ENCODE measurements at regions not wholly inside any gene's neighbourhood (a gene's known extent, or its start where the extent isn't known, plus 50 kb on each side); places are given as distances from the start of the nearest gene placed in this dataset.
A peak's percentile ranks its signal among the peaks of the same experiment; 100 is the strongest.

DNA sequence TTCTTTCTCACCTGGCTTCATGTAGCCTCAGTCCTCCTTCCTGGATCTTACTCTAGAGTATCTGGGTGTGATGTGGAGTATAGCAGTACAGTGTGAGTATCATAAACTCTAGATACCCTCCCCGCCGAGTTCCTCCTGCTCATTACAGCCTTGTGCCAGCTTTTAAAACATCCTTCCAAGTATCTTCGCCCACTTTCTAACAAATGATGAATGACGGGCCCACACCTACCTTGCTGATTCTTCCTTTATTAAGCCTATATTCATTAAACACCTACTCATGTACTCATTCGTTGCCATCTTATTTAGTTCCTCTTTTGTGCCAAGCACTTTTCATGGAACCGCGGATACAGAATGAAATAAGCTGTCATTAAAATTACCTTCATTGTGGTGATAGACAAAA is 1585.3 kb upstream of the TENM3 start:
- DNase-seq (ENCODE audit: low spot score): no peak

DNA sequence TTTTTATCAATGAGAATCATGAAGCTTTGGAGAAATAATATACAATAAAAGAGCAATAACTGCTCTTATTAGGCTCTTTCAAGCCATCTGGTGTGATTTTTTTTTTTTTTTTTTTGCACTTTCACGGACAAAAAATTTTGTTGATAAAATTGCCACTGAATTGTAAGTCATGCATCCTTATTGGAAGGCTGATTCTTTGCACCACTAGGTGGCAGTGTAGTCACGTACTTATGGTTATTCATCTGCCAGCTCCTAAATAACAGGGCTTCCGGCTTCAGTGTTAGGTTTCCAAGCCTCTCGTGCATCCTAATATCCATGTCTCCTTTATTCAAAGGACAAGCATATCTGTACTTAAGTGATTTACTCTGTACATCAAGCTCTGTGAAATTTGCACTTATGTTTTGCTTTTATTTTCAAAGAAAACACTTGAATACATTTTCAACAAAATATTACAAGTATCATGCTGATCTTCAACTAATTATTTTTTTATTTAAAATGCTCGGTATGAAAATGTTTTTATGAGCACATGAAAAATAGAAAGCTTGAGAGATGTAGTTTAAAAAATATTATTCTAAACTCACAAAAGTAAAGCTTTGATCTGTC is 1578.3 kb upstream of the TENM3 start:
- DNase-seq (ENCODE audit: low spot score): peak; percentile 78

GRCh38 chr4:180665481-180665880 is 1577.7 kb upstream of the TENM3 start:
- DNase-seq (ENCODE audit: low spot score): no peak

DNA sequence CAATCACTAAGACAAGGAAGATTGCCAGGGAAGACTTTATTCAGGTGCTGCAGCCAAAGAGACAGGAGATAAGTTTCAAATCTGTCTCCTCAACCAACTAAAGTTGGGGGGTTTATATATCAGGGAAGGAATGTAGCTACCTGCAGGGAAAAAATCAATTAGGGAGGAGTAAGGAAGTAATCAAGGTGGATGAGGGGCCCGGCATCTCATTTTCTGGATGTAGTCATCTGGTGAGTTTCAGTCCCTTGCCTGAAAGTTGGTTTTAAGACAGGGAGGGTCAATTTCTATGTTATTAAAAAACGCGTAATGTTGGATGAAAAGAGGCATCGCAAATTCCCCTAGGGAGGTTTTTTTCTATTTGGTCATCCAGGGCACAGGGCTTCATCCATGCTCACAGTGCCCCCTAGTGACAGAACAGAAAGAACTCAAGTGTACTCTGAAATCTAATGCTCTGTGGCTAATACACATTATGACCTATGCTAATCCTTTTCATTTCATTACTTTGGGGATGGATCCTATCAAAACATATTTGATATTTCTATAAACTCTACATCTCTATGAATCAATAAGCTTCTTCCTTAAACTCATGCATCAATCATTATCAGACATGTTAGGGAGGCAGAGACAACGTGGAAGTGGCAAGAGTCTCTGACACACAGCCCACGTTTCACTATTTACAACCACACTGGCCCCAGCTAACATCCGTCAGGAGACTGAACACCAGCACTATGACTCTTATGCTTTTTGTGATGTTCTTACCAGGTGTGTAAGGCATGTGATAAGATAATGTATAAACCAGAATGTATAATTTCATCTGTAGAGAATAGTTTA is 1577.0 kb upstream of the TENM3 start:
- DNase-seq (ENCODE audit: low spot score): peak; percentile 59

- no peak for DNase-seq (ENCODE audit: low spot score)
These were observed 1574.5 kb upstream of the TENM3 start for GRCh38 chr4:180668732-180669131.

DNA sequence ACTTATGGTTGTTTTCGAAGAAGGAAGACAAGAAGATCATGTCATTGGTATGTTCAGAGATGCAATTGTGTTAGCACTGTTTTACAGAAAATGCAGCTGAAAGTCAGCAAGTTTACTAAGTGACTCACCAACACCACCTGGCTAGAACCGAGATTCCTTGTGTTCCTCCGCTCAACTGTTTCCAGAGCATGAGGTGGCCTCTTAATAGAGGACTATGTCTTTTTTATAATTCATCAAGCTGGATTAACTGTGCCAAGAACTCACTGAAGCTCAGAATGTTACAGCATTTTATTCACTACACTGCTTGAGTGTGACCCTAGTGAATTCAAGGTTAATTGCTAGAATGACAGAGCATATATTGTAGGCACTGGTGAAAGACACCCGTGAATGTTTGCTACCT is 1573.5 kb upstream of the TENM3 start:
- DNase-seq (ENCODE audit: low spot score): no peak

DNA sequence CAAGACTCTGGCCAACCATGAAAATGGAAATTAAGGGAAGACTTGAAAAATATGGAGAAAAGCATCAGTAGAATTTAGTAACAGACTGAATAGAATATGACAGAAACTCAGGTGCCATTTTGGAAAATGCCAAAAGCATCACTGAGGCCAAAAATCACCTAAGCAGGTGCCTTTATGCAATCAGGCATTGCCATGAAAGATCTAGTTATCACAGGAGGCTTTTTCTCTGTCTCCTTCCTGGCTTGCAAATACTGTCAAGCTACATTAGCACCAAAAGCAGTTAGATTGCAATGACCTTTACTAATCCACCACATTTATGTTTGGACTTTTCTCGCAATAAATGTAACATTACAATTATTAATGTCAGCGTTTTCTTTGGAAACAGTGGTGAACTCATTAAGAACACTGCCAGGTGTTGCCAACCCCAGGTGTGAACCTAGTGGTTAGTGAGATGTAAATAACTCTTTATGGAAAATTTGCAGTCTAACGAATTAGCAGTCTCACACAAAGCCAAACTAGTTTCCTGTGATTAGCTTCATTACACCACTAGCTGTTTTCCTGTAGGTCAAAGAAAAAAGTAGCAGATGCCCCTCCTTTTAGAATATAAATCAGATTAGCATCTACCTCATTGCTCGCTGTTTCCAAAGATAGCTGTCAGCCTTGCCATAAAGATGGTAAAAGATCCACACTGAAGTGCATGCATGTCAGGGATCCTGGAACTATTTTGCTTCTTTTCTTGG is 1568.4 kb upstream of the TENM3 start:
- no peak for DNase-seq (ENCODE audit: low spot score)

- no peak for DNase-seq (ENCODE audit: low spot score)
These were observed 1567.9 kb upstream of the TENM3 start for GRCh38 chr4:180675359-180675650.

DNA sequence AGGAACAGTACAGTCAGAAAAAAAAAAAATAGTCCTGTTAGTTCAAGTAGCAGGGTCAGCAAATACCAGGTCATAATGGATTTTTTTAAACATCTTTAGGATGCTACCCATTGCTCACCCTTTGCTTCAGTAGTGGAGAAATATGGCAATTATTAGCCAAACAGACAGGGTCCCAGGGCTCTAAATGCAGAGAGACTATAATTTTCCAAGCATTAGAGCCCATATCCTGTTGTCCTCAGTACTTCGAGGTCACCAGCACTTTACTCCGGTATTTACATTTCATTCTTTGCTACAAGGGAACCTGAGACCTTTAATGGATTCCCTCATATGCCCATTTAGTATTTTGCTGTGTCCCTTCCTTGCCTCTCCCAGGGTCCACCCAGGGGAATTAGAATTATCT is 1562.9 kb upstream of the TENM3 start:
- no peak for DNase-seq (ENCODE audit: low spot score)

DNA sequence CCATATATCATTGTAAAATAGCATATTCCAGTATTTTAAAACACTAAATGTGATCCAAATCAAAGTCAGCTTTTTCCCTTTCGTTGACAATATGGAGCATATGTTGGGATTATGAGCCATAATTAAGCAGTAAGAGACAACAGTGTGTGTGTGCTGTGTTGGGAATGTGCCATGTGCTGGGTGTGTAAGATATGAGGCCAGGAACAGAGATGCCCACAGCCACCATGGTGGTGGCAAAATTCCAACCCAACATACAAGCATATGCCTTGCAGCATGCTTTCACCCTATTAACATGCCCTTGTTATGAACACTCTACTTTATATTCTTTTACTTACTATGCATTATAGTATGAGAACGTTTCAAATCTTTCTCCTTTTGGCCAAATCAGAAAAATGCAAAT is 1560.4 kb upstream of the TENM3 start:
- DNase-seq (ENCODE audit: low spot score): no peak

GRCh38 chr4:180683186-180683585 is 1560.0 kb upstream of the TENM3 start:
- DNase-seq (ENCODE audit: low spot score): no peak

DNA sequence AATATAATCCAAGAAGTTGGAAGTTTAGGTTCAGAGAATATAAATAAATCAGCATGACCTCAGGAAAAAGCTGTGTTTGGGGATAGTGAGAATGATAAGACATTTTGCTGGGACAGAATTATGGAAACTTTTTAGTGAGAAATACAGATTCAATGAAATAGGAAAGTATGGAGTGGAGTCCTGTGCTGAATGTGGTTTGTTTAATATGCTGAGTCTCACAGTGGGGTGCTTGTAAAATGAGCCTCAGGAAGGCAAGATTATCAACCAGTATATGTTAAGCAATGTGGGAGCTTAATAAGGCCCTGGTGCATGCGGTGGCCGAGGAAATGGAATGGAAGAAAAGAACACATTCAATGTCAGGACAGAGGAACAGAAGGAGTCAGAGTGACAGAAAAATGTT is 1554.7 kb upstream of the TENM3 start:
- no peak for DNase-seq (ENCODE audit: low spot score)

DNA sequence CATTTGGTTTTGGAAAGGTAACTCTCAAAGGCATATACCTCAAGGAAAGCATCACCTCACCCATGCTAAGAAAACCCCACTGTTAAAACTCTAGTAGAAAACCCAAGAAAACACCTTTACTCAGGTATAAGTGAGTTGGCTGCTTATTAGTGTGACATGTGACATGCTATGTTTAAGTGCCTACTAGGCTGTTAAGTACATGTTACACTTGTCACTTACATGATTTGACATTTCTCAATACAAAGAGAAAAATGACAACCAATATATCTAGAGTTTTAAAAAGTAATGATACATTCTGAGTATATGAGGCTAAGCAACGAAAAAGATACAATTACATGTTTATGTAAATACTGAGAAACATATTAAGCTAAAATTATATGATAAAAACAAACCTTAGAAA is 1548.3 kb upstream of the TENM3 start:
- DNase-seq (ENCODE audit: low spot score): no peak

DNA sequence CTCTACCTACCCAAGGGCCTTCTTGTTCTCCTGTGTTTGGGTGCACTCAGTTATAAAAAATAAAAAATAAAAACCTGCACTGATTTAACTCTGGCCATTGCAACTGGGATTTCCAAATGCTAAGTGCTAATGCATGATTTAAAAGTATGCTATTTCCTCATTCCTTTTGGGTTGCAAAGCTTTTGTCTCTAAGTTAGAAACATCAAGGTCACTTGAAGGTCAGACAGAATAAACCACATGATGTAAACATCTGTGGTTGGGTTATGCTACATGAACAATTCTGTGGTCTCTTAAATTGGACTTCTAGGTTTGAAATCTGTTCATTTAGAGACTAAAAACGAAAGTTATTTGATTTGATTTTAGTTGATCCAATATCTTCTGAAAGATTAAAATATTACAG is 1547.4 kb upstream of the TENM3 start:
- no peak for DNase-seq (ENCODE audit: low spot score)

DNA sequence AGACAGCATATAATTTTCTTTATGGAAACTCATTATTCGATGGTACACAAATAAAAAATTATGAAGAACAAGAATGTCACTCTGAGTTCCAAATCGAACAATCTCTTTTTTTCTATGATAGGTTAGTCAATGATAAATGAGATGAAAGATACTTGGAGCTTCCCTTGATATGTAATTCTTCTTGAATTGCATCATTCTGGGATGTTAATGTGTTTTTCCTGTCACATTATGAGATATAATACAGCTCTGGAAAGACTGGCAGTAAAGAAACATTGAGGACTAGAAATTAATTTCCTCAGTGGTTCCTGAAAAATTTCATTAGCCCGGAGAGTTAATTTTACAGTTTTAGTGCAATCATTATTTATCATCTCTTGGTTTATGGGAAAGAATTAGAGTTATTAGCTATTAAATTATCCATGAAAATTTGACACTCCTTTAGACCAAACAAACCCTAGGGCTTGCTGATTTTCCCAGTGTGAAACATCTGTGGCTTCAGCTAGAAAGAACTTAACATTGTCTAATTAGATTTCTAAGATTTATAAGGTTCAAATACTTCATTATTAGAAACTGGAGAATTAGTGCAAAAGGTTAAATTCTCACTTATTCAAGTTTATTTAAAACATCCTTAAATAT is 1546.6 kb upstream of the TENM3 start:
- DNase-seq (ENCODE audit: low spot score): no peak

DNA sequence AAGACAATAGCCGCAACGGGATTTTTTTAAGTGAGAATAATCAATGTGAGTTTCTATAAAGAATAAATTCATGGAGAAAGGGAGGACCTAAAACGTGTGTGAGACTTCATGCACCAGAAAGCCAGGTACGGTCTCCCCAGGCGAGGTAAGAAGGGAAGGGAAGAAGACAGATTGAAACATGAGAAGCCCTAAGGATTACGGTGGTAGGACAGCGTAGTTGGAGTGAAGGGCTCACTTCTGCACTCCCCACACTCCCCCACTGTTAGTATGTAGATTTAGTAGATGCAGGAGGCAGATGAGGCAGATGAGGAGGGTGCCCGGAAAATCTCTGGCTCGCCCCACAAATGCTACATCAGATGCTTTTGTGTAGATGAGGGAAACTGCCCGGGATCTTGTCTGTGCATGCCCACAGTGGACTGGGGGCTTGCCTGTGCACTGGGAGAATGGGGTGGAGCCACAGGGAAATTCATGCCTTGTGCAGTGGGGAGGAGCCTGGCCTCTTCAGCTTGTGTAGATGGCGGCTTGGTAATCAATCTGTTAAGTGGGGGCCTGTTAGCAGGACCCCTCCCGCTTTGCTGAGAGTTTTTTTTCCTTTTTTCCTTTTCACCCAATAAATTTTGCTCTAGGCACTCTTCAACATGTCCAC is 1544.5 kb upstream of the TENM3 start:
- DNase-seq (ENCODE audit: low spot score): no peak

DNA sequence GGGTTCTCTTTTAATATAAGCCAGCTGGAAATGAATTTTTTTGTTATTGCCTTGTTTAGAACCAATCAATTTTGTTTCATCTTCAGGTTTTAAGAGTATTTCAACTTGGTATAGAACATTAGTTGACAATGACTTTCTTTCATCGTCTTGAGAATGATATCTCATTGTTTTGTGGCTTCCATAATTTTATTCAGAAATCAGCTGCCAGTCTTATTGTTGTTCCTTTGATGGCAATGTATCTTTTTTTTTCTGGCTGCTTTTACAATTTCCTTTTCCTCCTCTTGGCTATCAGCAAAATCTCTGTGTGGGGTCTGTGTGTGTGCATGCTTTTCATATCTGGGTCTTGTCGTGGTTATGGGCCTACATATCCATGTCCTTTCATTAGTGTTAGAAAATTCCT is 1536.4 kb upstream of the TENM3 start:
- DNase-seq (ENCODE audit: low spot score): no peak

- peak; percentile 53 for DNase-seq (ENCODE audit: low spot score)
These were observed 1532.4 kb upstream of the TENM3 start for GRCh38 chr4:180710628-180711337.

DNA sequence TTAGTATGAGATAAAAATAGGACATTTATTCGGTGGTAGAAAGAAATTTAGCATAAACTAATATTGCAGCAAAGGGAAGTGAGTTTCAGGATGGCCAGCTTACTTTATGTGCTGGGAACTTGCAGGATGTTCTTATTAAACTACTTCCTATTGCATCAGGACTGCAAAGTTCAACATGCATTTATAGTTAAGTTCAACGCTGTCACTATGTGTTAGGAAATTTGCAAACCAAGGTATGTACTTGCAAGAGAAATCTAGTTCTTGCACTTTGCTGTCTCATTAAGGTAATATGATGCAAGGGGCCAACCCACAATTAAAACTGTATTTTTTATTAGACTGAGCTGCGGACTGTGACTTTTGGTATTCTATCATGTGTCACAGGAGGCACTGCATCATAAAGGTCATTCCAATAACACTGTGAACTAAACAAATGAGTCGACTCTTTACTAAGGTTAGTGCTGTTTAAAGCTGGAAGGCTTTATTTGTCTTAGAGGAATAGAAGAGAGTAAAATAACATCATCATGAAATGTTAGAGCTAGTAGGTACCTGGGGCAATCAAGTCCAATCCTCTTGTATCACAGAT is 1525.7 kb upstream of the TENM3 start:
- DNase-seq (ENCODE audit: low spot score): no peak

DNA sequence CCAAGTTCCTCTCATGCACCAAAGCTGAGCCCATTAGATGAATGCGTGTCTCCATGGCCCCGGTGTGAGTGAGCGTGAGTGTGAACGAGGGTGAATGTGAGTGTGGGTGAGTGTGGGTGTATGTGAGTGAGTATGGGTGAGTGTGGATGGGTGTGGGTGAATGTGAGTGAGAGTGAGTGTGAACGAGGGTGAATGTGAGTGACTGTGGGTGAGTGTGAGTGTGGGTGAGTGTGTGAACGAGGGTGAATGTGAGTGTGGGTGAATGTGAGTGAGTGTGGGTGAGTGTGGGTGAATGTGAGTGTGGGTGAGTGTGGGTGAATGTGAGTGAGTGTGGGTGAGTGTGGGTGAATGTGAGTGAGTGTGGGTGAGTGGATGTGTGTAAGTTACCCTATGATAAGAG is 1521.8 kb upstream of the TENM3 start:
- DNase-seq (ENCODE audit: low spot score): no peak

DNA sequence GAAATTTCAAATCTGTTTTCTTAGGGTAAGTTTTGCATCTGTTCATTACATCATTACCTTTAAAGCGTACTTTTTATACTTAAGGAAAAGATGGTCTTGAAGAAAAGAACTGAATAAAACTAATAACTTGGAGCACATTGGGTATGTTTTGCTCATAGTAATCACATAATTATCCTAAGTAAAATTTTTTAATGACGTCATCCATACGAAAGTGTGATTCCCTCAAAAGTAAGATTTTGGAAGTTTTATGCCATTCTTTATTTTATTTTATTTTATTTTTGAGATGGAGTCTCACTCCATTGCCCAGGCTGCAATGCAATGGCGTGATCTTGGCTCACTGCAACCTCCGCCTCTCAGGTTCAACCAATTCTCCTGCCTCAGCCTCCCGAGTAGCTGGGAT is 1516.6 kb upstream of the TENM3 start:
- DNase-seq (ENCODE audit: low spot score): no peak

All from kidney capillary endothelial cell (primary cell).